GM13977 (cell line): ENCODE measurements at regions not wholly inside any gene's neighbourhood (a gene's known extent, or its start where the extent isn't known, plus 50 kb on each side); places are given as distances from the start of the nearest gene placed in this dataset.

Source experiments
- DNase-seq: peaks from one replicate; pipeline ENCODE4 v3.0.0; 2012; ENCODE audit warnings: low spot score
- in situ Hi-C: fragments of 300-500 bp; cut with MboI; formaldehyde crosslinking; loops from one replicate; pipeline ENCODE4 v1.12.0; 2022; ENCODE audit warnings: low sequenced_read_pairs, low pct_unique_long_range_greater_than_20kb, mixed read lengths, inconsistent platforms; ENCODE audit not compliant: unreplicated experiment
- TF ChIP-seq, protein P1 (sequence below): IDR thresholded peaks from 2 replicates; pipeline ENCODE4 v1.5.1; 2012; ENCODE audit warnings: mild to moderate bottlenecking, control low read depth; ENCODE audit not compliant: insufficient read depth; ENCODE audit errors: extremely low read depth, missing control alignments

DNA sequence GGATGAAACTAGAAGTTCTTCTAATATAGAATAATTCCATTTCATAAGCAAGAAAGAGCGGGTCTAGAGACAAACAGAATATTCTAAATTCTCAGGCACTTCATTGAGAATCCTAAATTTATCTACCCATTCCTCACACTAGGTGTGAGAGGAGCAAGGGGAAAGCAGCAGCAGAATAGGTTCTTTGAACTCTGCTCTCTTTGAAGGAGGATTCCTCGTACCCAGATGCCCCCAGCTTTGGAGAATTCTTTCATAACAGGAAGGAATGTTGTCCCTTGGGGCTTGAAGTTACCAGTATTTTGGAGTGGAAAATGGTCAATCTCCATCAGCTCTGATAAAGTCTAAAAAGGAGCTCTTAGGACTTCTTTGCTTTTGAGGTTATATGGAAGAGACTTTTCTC, 59.7 kb upstream of the RASGEF1B start:
- in situ Hi-C loops = no loop called here
- TF ChIP-seq, protein P1, sequence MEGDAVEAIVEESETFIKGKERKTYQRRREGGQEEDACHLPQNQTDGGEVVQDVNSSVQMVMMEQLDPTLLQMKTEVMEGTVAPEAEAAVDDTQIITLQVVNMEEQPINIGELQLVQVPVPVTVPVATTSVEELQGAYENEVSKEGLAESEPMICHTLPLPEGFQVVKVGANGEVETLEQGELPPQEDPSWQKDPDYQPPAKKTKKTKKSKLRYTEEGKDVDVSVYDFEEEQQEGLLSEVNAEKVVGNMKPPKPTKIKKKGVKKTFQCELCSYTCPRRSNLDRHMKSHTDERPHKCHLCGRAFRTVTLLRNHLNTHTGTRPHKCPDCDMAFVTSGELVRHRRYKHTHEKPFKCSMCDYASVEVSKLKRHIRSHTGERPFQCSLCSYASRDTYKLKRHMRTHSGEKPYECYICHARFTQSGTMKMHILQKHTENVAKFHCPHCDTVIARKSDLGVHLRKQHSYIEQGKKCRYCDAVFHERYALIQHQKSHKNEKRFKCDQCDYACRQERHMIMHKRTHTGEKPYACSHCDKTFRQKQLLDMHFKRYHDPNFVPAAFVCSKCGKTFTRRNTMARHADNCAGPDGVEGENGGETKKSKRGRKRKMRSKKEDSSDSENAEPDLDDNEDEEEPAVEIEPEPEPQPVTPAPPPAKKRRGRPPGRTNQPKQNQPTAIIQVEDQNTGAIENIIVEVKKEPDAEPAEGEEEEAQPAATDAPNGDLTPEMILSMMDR = no peak
- no peak for DNase-seq

DNA sequence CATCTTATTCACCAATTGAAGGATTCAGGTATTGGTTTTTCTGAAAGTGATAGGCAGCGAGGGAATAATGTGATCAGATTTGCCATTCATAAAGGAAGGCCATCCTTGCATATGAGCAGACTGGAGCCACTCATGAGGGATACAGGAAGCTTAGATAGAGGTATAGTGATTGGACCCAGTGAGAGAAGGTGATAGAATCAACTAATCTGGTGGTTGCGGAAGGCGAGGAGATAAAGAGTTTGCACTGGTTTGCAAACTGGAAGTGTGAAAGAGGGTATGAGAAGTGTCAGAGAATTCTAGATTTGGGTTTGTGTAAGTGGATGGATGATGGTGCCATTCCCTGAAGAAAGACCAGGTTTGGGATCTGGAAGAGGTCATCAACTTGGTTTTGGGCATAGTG, 57.3 kb upstream of the RASGEF1B start:
- TF ChIP-seq, protein P1 = no peak
- in situ Hi-C loops = no loop called here
- DNase-seq = no peak

DNA sequence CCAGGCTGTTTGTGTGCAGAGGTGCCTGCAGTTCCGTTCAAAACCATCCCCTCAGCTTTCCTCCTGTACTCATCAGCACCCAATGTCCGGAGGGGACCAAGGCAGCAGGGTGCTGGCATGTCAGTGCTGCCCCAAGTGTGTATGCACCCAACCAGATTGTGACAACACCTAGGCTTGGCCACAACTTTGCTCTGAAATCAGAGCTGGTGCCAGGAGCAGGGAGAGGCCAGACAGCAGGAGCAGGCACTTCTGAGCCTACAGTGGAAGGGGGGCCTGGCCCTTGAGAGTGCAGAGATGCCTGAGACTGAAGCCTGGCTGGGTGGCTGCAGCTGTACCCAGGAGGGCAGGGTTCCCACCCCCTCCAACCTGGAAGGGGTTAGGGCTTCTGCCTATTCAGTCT, 56.5 kb upstream of the RASGEF1B start:
- in situ Hi-C loops = no loop called here
- DNase-seq = no peak
- TF ChIP-seq, protein P1 = no peak

DNA sequence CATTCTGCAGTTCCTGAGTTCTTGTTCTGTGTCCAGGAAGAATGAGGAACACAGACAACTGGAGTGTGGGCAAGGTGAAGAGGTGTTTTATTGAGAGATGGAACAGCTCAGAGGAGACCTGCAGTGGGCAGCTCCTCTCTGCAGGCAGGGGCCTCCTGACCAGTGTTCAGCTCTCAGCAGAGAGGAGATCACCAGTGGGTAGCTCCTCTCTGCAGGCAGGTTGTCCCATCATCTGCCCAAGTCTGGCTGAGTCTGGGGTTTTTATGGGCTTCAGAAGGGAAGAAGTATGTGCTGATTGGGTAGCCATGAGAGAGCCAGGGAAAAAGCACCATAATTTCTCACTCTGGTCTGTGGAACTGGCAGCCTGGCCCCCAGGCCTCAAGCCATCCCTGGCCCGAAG, 56.0 kb upstream of the RASGEF1B start:
- TF ChIP-seq, protein P1 = no peak
- in situ Hi-C loops = no loop called here
- DNase-seq = no peak

DNA sequence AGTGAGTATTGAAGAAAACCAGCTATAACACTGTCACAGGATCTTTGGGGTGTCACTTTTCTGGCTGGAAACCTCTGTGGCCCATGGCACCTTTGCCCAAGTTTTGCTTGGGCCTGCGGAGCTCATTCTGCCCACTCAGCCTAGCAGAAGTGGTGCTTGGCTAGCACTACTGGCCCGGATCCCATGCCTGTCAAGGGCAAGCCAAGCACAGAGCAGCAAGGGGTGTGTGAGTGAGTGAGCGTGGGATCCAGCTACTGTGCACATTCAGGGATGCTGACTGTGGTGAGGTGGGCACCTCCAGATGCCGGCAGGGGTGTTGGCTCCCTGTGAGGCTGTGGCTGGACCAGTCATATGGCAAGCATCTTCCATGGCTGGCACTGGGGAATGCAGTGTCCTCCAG, 55.4 kb upstream of the RASGEF1B start:
- TF ChIP-seq, protein P1 = no peak
- DNase-seq = no peak
- in situ Hi-C loops = no loop called here

DNA sequence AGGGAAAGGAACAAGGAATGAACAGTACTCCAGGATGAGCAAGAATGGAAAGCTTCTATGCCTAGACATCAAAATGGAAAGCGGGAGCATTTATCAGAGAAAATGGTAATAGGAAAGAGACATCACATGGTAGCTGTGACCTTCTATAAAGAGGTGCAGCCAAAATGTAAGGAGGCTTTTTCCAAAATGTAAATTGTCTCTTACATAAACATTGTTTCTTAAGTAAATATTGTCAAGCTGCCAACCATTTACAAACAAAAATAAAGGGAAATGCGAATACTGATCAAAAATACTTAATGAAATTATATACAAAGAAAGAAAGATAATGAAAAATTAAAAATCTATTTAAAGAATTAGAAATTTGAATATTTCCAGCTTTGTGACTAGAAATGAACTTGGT, 55.0 kb upstream of the RASGEF1B start:
- TF ChIP-seq, protein P1 = no peak
- DNase-seq = no peak

More for the DNA sequence above, 55.0 kb upstream of the RASGEF1B start:
- in situ Hi-C loops = no loop called here
